Activated CD8-positive, alpha-beta memory T cell treated with anti-CD3 and anti-CD28 coated beads, Interleukin-2, amount 50 U/mL, for 24 hours (primary cell): ENCODE measurements at regions not wholly inside any gene's neighbourhood (a gene's known extent, or its start where the extent isn't known, plus 50 kb on each side); places are given as distances from the start of the nearest gene placed in this dataset.
"Not testable (repeated sequence)": the region's sequence is repeated elsewhere in the genome, so short reads cannot be mapped to it uniquely, and the experiment has no call there.

Experiments used
- DNase-seq: peaks from one replicate; pipeline ENCODE4 v3.0.0-alpha.2; 2020; ENCODE audit errors: extremely low read depth

- no peak for DNase-seq
These were observed 960.9 kb downstream of the SOCS6 start for GRCh38 chr18:71249791-71250190.

DNA sequence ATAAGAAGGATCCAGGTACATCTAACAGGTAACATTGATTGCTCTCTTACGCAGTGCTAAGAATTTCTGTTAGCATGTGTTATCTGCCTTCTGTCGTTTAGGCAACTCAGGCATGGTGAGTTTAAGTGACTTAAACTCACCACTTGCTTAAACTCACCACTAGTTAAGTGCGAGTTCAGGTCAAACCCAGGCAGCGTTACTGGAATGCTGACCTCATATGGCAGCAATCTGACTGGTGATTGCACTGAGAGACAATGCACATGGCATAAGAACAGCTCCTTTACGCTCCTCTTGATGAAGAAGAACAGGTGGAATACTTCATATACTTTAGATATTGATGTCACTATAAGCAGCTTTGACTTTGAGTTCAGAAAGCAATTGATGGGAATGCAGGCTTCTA lies 954.1 kb downstream of the SOCS6 start:
- DNase-seq: no peak

DNA sequence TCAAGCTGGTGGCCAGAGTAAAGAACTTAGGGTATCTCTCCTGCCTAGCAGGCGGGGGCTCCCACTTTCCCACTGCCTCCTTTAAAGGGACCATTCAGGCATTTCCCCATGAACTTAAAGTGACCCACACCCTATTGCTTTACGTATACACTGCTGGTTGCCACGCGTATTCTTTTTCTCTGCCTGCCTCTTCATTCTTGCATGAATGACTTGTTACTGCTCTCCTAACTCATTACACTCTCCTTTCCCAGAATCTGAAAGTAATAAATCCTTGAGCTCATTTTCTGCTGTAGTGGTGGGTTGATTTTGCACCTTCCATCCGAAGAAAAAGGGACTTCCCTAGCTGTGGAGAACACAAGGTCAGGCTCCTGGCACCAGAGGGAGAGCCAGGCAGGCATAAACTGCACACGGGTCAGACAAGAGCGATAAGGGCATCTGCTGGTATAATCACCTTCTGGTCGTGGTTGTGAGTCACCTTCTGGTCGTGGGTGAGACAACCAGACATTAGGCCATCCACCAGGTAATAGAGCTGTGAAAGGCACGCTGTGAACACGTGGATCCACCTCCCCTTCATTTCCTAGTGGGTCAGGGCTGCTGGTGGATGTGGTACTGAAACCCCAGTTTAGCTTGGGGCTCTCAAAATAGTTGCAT lies 950.3 kb downstream of the SOCS6 start:
- no peak for DNase-seq

DNA sequence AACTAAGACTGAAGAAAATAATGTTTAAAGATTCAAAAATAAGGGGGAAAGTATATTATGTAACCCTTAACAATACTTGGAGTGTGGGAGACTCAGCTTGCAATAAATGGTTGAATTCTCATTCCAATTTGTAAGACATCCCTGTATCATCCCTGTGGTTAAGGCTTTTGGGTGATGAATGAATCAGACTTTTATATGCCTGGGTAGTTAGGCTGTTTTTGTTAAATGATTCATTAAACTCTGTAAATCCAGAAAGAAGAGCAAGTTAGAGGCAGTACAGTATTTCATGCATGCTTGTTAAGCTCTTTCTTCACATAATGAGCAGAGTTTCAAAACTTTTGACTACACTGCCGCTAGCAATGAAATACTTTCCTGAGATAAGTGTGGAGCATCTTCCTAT lies 948.8 kb downstream of the SOCS6 start:
- no peak for DNase-seq

DNA sequence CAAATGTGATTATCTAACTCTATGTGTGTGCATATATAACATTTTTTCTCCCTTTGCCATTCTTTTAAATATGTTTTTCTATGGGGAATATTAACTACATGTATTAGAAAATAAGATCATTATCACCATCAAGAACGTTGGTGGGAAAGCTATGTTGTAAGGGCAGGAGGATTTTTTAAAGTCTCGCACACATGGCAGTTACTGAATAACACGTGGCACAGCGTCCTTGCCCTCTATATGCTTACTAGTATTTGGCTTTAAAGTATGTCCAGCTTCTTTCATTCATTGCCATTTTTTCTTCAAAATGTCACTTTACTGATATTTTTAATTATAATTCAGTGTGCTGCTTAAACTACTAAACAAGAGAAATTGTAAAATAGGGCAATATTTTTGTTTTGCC lies 944.3 kb downstream of the SOCS6 start:
- DNase-seq: no peak

- no peak for DNase-seq
These were observed 934.6 kb downstream of the SOCS6 start for GRCh38 chr18:71223486-71223885.

GRCh38 chr18:71221405-71221804 lies 932.6 kb downstream of the SOCS6 start:
- no peak for DNase-seq

DNA sequence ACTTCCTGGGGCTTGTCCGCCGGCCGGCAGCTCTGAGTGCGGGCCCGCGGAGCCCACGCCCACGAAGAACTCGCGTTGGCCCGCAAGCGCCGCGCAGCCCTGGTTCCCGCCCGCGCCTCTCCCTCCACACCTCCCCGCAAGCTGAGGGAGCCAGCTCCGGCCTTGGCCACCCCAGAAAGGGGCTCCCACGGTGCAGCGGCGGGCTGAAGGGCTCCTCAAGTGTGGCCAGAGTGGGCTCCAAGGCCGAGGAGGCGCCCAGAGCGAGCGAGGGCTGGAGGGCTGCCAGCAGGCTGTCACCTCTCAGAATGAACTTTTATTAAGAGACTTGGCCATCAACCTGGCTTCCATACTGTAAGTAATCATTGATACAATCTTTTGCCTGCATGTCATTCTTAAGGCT lies 923.9 kb downstream of the SOCS6 start:
- DNase-seq: not testable (repeated sequence)

- DNase-seq: no peak
These were observed 923.4 kb downstream of the SOCS6 start for GRCh38 chr18:71212222-71212621.

DNA sequence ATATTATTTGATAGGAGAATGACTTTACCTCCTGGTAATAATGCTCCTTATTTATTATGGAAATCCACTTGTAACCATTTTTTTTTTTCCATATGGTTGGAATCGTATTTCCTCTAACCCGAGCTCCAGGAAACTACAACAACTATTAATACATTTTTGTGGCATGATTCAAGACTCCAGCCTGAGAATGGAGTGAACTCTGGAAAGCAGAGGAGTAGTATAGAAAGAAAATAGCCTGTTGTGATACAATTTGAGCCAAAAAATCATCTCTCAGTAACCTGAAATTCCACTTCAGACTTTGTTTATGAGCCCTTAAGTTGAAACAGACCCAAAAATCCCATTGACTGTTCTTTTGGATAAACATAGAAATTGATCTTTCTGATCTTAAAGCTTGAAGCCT lies 921.1 kb downstream of the SOCS6 start:
- DNase-seq: no peak

DNA sequence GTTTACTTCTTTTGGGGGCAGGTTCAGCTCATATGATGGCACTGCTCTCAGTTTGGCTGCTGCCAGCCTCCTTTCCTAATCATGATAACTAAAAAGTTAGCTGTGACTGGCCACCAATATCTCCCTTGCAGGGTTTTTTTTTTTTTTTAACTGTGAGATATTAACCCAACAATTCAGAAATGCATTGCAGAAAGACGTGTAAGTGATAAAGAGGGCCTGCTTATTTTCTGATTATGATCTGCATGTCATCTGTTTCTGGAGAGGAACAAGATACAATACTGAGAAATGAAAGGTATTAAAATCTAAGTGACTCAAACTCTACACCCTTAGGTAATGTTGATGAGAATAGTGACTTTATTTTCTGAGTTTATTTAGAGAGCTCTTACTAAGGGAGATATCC lies 905.6 kb downstream of the SOCS6 start:
- DNase-seq: no peak

DNA sequence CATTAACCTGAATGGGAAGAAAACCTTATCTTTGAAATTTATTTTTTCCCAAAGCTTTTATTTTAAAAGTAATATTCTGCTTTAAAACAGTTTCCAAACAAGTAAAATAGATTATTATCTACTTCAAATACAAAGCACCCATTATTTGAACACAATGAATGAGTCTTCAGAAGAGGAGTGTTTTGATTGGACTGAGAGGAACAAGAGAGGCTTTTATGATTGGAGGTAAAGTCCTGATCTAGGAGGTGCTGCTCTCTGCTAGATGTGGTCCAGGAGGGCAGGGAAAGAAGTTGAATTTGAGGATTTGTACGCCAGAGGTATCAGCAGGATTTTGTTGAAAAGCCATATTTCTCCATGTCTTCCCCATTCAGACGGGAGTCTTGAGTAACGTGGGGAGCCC lies 900.7 kb downstream of the SOCS6 start:
- DNase-seq: no peak

DNA sequence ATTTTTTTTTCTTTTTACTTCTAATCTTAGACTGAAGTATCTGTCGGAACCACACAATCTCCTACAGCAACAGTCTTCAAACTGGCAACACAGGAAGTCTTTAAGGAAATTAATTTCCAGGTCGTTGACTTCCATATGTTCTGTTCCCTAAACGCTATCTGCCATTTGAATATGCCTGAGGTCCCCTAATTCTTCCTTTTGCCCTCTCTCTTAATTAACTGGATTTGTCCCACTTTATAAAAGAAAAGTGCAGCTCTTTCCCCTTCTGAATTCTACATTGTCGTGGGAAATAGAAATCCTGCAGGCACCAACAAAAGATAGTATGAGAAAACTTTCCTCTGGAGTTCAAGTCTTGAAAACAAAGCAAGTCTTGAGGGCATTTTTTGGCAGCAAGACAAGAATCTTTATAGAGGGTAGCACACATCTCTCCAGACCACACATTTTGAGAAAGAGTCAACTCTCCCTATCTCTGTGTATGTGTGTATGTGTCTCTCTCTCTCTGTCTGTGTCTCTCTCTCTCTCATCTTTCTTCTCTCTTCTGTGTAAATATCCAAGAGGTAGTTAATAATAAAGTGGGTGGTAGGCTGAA lies 879.8 kb downstream of the SOCS6 start:
- no peak for DNase-seq

DNA sequence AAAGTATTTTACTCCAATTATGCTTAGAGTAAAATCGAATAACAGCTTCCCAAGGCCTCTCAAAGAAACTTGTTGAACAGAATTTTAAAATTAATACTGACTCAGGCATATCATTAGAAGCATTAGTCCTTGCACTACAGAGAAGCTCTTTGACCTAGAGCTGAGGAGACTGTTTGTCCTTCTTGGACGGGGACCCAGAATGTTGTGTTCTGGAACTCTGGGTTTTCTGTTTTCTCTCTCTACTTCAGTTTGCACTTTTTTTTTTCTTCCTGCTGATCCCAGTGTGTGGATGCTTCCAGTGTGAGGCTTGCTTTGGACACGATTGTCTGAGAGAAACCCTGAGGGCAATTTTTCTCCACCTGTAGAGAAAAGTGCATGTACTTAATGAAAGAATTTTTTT lies 847.6 kb downstream of the SOCS6 start:
- DNase-seq: no peak

DNA sequence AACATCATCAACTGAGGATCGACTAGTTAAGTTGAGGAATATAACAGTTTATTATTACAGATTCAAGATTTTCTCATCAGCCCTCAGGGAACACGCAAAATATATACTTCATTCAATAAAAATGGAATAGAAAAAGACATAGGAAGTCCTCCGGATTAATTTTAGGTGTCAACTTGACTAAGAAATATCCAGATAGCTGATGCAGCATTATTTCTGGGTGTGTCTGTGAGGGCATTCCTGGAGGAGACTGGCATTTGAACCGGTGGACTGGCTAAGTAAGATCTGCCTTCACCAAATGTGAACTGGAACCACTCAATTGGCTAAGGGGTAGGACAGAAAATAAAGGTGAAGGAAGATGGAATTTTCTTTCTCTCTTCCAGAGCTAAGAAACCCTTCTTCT lies 845.3 kb downstream of the SOCS6 start:
- no peak for DNase-seq

GRCh38 chr18:71131918-71132317 lies 843.1 kb downstream of the SOCS6 start:
- DNase-seq: no peak

DNA sequence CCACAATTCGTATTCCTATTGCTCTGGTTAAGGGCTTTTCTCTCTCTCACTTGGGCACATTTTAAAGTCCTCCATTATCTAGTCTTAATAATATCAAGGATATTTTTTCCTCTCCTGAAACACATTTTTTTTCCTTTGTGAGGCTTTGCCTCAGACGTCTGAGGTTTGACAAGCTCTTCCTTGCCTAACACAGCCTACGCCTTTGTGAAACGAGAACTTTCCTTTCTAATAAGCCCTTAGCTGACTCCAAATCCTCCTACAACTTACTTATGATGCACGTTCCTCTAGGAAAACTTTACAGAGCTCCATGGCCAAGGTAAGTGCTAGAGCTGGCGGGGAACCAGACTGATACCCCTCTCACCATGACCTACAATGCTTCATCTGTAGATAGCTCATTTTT lies 841.5 kb downstream of the SOCS6 start:
- no peak for DNase-seq

DNA sequence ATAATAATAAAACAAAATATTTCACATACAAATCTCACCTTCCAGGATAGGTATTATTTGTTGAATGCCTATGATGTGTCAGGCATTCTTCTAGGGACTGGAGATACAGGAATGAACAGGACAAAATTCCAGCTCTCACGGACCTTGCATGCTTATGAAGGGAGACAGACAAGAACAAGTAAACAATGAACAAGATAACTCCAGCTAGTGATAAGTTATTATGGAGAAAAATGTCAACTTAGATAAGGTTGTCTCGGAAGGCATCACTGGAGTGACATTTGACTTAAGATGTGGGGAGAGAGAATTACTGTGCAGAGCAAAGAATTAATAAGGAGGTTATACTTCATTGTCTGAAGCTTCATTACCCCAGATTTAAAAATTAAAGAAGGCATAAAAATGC lies 836.7 kb downstream of the SOCS6 start:
- no peak for DNase-seq

- no peak for DNase-seq
These were observed 827.7 kb downstream of the SOCS6 start for GRCh38 chr18:71116535-71116934.

DNA sequence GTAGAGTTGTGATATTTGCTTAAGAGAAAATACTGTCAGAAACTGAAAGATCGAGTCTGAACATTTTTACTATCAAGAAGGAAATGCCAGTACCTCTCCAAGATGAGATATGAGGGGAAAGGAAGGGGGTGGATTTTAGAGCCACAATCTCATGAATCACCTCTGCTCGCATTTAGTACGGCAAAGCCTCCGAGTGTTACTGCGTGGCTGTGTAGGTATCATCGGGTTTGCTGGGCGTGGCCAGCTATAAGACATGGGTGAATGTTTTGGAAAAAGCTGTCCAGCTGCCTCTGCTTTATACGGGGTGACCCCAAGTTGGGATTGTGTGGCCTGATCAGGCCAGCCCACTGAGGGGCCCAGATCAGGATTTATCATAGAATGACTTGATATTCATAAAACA lies 826.4 kb downstream of the SOCS6 start:
- DNase-seq: no peak

GRCh38 chr18:71114550-71115210 lies 825.8 kb downstream of the SOCS6 start:
- DNase-seq: no peak

DNA sequence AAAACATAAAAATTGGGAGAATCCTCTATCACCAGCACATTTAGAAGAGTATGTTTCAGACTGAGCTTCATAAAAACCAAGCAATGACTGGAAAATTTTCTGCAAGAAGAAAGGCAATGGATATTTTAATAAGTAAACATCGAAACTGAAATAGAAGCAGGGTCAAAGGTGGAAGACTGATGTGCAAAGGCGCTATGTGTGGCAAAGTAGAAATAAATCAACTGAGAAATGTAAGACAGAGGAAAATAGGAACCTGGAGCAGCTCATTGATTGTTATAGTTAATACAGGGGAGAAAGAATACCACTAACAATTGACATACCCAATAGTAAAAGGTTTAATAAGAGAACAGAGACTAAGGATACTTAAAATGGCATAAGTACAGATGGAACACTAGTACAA lies 818.4 kb downstream of the SOCS6 start:
- DNase-seq: no peak

DNA sequence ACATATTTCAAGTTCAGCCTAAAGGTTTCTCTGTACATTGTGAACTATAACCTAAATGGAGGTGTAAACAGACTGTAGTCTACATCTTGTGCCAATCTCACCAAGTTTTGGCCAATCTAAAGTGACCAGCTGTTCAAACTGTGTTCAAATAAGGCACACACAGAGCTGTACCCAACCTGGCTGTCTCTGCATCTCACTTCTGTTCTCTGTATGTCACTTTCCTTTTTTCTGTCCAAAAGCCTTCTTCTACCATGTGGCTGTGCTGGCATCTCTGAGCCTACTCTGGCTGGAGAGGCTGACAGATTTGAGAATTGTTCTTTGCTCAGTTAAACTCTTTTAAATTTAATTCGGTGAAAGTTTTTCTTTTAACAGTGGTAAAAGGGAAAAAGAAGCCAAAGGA lies 817.9 kb downstream of the SOCS6 start:
- no peak for DNase-seq
